AG09309 (cell line): ENCODE measurements at regions not wholly inside any gene's neighbourhood (a gene's known extent, or its start where the extent isn't known, plus 50 kb on each side); places are given as distances from the start of the nearest gene placed in this dataset.

ENCODE experiments used
- DNase-seq: peaks from one replicate; pipeline ENCODE4 v3.0.0-alpha.2; 2010; ENCODE audit warnings: low read depth
- H3K4me3 ChIP-seq: 2 replicates; pipeline ENCODE4 v1.5.1; 2011; ENCODE audit warnings: mild to moderate bottlenecking, low read depth, low read length, moderate library complexity; ENCODE audit not compliant: control insufficient read depth
- TF ChIP-seq, protein P1 (sequence below): IDR thresholded peaks from 2 replicates; pipeline ENCODE4 v1.5.1; 2011; ENCODE audit warnings: mild to moderate bottlenecking, low read depth, low read length, inconsistent platforms; ENCODE audit not compliant: insufficient read depth, control insufficient read depth; ENCODE audit errors: missing control alignments

DNA sequence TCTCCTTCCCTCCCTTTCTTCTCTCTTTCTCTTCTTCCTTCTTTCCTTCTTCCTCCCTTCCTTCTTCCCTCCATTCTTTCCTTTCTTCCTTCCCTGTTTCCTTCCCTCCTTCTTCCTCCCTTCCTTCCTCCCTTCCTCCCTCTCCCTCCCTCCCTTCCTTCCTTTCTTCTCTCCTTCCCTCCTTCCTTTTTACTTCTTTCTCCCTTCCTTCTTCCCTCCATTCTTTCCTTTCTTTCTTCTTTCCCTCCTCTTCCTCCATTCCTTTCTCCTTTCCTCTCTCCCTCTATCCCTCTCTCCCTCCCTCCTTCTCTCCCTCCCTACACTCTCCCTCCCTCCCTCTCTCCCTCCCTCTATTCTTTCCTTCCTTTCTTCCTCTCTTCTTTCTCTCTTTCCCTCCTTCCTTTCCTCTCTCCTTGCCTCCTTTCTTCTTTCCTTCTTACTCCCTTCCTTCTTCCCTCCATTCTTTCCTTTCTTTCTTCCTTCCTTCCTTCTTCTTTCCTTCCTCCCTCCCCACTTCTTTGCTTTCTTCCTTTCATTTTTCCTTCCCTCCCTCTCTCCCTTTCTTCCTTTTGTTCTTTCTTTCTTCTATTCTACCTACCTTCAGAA, 200.4 kb upstream of the SSTR4 start:
- no peak overlapping the region for H3K4me3 ChIP-seq
- no peak for DNase-seq
- TF ChIP-seq, protein P1, sequence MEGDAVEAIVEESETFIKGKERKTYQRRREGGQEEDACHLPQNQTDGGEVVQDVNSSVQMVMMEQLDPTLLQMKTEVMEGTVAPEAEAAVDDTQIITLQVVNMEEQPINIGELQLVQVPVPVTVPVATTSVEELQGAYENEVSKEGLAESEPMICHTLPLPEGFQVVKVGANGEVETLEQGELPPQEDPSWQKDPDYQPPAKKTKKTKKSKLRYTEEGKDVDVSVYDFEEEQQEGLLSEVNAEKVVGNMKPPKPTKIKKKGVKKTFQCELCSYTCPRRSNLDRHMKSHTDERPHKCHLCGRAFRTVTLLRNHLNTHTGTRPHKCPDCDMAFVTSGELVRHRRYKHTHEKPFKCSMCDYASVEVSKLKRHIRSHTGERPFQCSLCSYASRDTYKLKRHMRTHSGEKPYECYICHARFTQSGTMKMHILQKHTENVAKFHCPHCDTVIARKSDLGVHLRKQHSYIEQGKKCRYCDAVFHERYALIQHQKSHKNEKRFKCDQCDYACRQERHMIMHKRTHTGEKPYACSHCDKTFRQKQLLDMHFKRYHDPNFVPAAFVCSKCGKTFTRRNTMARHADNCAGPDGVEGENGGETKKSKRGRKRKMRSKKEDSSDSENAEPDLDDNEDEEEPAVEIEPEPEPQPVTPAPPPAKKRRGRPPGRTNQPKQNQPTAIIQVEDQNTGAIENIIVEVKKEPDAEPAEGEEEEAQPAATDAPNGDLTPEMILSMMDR = no peak

DNA sequence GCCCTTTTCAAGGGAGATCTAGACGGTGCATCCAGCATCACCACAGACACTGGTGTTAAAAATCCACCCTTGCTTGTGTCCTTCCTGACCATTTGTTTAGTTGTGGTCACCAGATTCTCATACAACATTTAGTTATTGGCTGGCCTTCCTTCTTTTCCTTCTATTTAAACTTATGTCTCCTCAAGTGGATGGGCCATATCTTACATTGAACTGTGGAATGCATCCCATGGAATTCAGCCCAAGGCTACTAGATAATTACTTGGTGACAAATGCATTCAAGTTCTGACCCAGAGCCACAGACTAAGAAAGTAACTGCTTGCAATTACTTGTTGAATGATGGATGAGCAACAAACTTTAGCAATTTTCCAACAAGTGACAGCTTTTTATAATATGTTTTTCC, 198.9 kb upstream of the SSTR4 start:
- no peak for DNase-seq
- no peak overlapping the region for H3K4me3 ChIP-seq
- TF ChIP-seq, protein P1 = no peak

DNA sequence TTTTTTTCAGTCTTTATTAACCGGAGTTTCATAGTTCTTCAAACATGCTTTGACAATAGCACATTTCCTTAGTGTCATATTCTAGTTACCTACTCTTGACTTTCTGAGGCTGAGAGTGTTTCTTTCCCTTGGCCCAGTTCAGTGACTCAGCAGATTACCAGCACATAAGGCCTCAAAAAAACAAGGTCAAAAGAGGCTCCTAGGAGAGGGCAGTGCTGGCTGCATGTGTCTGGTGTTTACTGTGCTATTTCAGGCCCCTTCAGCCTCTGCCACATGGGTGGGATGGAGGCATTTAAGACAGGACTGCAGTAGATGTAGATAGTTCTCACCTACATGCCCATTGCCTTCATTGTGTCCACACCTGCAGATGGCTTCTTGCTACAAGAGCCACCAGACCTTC, 198.2 kb upstream of the SSTR4 start:
- no peak overlapping the region for H3K4me3 ChIP-seq
- no peak for DNase-seq
- TF ChIP-seq, protein P1 = no peak

DNA sequence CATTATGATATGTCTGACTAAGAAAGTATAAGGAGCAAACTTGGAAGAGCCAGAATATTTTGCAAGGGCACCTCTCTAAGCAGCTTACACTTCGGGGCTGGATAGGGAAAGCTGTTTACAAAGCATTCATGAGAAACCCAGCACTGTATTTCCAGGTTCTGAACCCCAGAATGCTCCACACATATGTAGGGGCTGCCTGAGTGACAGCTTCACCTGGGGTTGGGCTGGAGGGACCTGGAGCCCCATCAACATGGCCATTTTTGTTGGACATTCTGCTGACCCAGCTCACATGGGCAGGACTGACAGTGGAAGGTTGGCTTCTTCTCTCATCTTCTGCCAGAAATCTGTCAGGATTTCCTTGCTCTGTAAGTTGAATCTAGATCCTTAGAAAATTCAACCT, 197.1 kb upstream of the SSTR4 start:
- TF ChIP-seq, protein P1 = no peak
- DNase-seq = no peak
- no peak overlapping the region for H3K4me3 ChIP-seq

DNA sequence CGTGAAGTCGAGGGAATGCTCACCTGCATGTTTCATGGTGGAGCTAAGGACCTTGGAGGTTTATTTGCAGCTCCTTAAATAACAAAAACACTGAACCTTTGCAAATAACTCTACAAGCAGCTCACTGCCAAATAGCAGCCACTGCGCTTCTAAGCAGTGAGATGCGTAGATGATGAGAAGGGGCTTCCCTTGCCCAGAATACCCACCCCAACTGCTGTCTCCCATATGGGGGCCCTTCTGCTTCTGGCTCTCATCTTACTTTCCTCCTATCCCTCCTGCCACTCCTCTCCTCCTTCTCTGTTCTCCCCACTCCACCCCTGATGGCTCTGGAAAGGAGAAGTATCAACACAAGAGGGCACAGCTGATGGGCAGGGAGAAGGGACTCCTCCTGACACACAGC, 193.3 kb upstream of the SSTR4 start:
- no peak for DNase-seq
- TF ChIP-seq, protein P1 = no peak
- H3K4me3 ChIP-seq = no peak overlapping the region

DNA sequence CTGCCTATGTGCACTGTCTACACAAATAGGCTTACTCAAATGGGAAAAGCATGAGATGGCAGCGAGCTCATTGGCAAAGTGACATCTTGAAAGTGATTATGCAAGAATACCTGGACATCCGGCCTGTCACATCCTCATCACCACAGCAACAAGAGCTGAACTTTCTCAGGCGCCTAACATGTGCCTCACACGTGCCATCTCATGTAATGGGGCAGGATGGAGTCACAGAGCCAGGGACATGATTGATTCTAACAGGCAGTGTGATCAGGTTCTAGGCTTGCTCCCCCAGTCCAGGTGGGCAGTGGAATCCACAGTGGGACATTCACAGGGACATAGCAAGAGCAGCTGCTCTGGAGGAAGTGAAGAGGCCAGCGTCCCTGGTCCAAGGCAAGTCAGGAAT, 192.3 kb upstream of the SSTR4 start:
- TF ChIP-seq, protein P1 = no peak
- DNase-seq = no peak

DNA sequence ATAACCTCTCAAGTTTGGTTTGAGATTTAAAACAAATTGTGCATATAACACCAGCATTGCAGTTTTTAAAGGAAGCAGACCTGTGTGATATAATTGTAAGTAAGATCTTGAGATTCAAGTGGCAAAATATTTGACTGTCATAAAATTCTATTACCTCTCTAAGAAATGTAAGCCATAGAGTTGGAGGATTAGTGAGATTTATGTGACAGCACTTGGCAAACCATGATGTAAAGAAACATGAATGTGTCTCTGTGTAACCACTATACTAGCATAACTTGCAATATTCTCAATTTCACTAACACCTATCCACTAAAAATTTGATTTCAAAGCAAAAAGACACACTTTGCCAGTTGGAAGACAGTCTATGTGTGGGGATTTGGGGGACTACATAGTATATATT, 190.2 kb upstream of the SSTR4 start:
- no peak for DNase-seq
- TF ChIP-seq, protein P1 = no peak

More for the DNA sequence above, 192.3 kb upstream of the SSTR4 start:
- no peak overlapping the region for H3K4me3 ChIP-seq

More for the DNA sequence above, 190.2 kb upstream of the SSTR4 start:
- no peak overlapping the region for H3K4me3 ChIP-seq
